22Rv1 (cell line): ENCODE measurements at regions not wholly inside any gene's neighbourhood (a gene's known extent, or its start where the extent isn't known, plus 50 kb on each side); places are given as distances from the start of the nearest gene placed in this dataset.

Experiments used
- ZFX ChIP-seq: fragments of 450-650 bp; IDR thresholded peaks from 2 replicates; pipeline ENCODE4 v1.6.1; 2017; ENCODE audit warnings: antibody characterized with exemption, borderline replicate concordance
- TF ChIP-seq, protein P1 (sequence below): fragments of 450-650 bp; IDR thresholded peaks from 2 replicates; pipeline ENCODE4 v1.5.1; 2017; ENCODE audit warnings: mild to moderate bottlenecking

DNA sequence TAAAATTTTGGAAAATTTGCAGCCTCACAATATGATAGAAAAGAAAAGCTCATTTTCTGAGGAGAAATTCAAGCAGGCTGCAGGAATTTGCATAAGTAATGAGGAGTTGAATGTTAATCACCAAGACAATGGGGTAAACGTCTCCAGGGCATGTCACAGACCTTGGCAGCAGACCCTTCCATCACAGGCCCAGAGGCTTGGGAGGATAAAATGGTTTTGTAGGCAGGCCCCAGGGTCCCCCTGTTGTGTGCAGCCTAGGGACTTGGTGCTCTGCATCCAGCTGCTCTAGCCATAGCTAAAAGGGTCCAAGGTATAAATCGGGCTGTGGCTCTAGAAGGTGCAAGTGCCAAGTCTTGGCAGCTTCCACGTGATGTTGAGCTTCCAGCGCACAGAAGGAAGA, 112.2 kb upstream of the FMN2 start:
- TF ChIP-seq, protein P1, sequence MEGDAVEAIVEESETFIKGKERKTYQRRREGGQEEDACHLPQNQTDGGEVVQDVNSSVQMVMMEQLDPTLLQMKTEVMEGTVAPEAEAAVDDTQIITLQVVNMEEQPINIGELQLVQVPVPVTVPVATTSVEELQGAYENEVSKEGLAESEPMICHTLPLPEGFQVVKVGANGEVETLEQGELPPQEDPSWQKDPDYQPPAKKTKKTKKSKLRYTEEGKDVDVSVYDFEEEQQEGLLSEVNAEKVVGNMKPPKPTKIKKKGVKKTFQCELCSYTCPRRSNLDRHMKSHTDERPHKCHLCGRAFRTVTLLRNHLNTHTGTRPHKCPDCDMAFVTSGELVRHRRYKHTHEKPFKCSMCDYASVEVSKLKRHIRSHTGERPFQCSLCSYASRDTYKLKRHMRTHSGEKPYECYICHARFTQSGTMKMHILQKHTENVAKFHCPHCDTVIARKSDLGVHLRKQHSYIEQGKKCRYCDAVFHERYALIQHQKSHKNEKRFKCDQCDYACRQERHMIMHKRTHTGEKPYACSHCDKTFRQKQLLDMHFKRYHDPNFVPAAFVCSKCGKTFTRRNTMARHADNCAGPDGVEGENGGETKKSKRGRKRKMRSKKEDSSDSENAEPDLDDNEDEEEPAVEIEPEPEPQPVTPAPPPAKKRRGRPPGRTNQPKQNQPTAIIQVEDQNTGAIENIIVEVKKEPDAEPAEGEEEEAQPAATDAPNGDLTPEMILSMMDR, result no peak
- no peak for TF ChIP-seq ZFX
